IMR-90 (cell line): ENCODE measurements at regions not wholly inside any gene's neighbourhood (a gene's known extent, or its start where the extent isn't known, plus 50 kb on each side); places are given as distances from the start of the nearest gene placed in this dataset.

ENCODE experiments used
- ATAC-seq: fragments of 200-7000 bp; cut with Tn5 transposase; 2 replicates; pipeline ENCODE4 v1.9.1; 2020; ENCODE audit warnings: low read depth, mild to moderate bottlenecking, moderate library complexity
- BruUV-seq: library from RNA; stranded (reverse); fragments of 400-500 nt; replicated peaks from 2 replicates; lab custom pipeline; 2021; lab: Mats Ljungman, UMichigan
- CTCF ChIA-PET: fragments of 300-600 bp; formaldehyde crosslinking; extraction: SDS; loops from one replicate; lab custom pipeline; 2021; ENCODE audit warnings: antibody characterized with exemption; lab: Yijun Ruan, JAX
- POLR2A ChIA-PET: fragments of 300-600 bp; sonication (Branson Sonifier 250); formaldehyde crosslinking; loops from one replicate; lab custom pipeline; 2022; ENCODE audit warnings: antibody characterized with exemption; ENCODE audit not compliant: unreplicated experiment; lab: Charles Lee
- DNase-seq: peaks from one replicate; pipeline ENCODE4 v3.0.0; 2013
- H2AFZ ChIP-seq: replicated peaks from 2 replicates; pipeline ENCODE3; 2013; ENCODE audit warnings: low read length, mild to moderate bottlenecking; ENCODE audit not compliant: poor library complexity
- H2AK5ac ChIP-seq: 2 replicates; pipeline ENCODE4 v1.6.1; 2013; ENCODE audit warnings: low read depth, low read length, inconsistent platforms
- H2AK9ac ChIP-seq: replicated peaks from 2 replicates; pipeline ENCODE3; 2013; ENCODE audit warnings: mild to moderate bottlenecking, low read depth, low read length, moderate library complexity; ENCODE audit not compliant: poor library complexity
- H2BK120ac ChIP-seq: 2 replicates; pipeline ENCODE4 v1.6.1; 2013; ENCODE audit warnings: low read depth, low read length, inconsistent platforms
- H2BK15ac ChIP-seq: 3 replicates; pipeline ENCODE4 v1.6.1; 2013; ENCODE audit warnings: low read depth, low read length, inconsistent platforms
- H2BK20ac ChIP-seq: 2 replicates; pipeline ENCODE4 v1.6.1; 2013; ENCODE audit warnings: low read depth, mild to moderate bottlenecking, inconsistent platforms, low read length, moderate library complexity
- H2BK5ac ChIP-seq: 2 replicates; pipeline ENCODE4 v1.6.1; 2013; ENCODE audit warnings: mild to moderate bottlenecking, low read depth, low read length, inconsistent platforms; ENCODE audit not compliant: poor library complexity, severe bottlenecking
- H3K14ac ChIP-seq: replicated peaks from 2 replicates; pipeline ENCODE4 v1.6.1; 2013; ENCODE audit warnings: low read depth, low read length, inconsistent platforms
- H3K18ac ChIP-seq: 2 replicates; pipeline ENCODE4 v1.6.1; 2013; ENCODE audit warnings: low read depth, low read length, control low read depth
- H3K23ac ChIP-seq: 2 replicates; pipeline ENCODE4 v1.6.1; 2013; ENCODE audit warnings: low read depth, low read length, inconsistent platforms
- H3K27ac ChIP-seq: 2 replicates; pipeline ENCODE4 v1.5.1; 2013; ENCODE audit warnings: mild to moderate bottlenecking, control low read depth, low read length; ENCODE audit not compliant: insufficient read depth
- H3K27me3 ChIP-seq: 2 replicates; pipeline ENCODE4 v1.6.1; 2013; ENCODE audit warnings: low read length; ENCODE audit not compliant: control insufficient read depth, insufficient read depth
- H3K36me3 ChIP-seq: 2 replicates; pipeline ENCODE4 v1.6.1; 2013; ENCODE audit warnings: low read length, mixed read lengths; ENCODE audit not compliant: control insufficient read depth, insufficient read depth
- H3K4ac ChIP-seq: 2 replicates; pipeline ENCODE4 v1.6.1; 2013; ENCODE audit warnings: low read depth, low read length, inconsistent platforms
- H3K4me1 ChIP-seq: 2 replicates; pipeline ENCODE4 v1.6.1; 2013; ENCODE audit warnings: low read length, mixed read lengths; ENCODE audit not compliant: control insufficient read depth, insufficient read depth
- H3K4me2 ChIP-seq: 2 replicates; pipeline ENCODE4 v1.6.1; 2013; ENCODE audit warnings: low read depth, mild to moderate bottlenecking, control low read depth, low read length, moderate library complexity
- H3K4me3 ChIP-seq: 2 replicates; pipeline ENCODE4 v1.5.1; 2013; ENCODE audit warnings: low read depth, mild to moderate bottlenecking, control low read depth, low read length, moderate library complexity; ENCODE audit not compliant: insufficient read depth
- H3K56ac ChIP-seq: 2 replicates; pipeline ENCODE4 v1.6.1; 2013; ENCODE audit warnings: low read length, inconsistent platforms; ENCODE audit not compliant: insufficient read depth; ENCODE audit errors: extremely low read depth
- H3K79me1 ChIP-seq, 2 experiments: 2 replicates each; pipeline ENCODE4 v1.6.1; 2013; ENCODE audit warnings: low read length in 2 of 2, inconsistent platforms in 1 of 2, low read depth in 1 of 2
- H3K9ac ChIP-seq: 2 replicates; pipeline ENCODE4 v1.6.1; 2013; ENCODE audit warnings: low read depth, low read length, control low read depth
- H3K9me1 ChIP-seq: 2 replicates; pipeline ENCODE4 v1.6.1; 2013; ENCODE audit warnings: low read length, inconsistent platforms; ENCODE audit not compliant: insufficient read depth
- H3K9me3 ChIP-seq: 2 replicates; pipeline ENCODE4 v1.6.1; 2013; ENCODE audit warnings: low read length; ENCODE audit not compliant: control insufficient read depth, insufficient read depth
- H4K20me1 ChIP-seq: 2 replicates; pipeline ENCODE4 v1.6.1; 2013; ENCODE audit warnings: low read length, inconsistent platforms; ENCODE audit not compliant: insufficient read depth
- H4K5ac ChIP-seq: 2 replicates; pipeline ENCODE4 v1.6.1; 2013; ENCODE audit warnings: mild to moderate bottlenecking, low read depth, low read length, control low read depth
- H4K8ac ChIP-seq, 2 experiments: 2 replicates each; pipeline ENCODE4 v1.6.1; 2013; ENCODE audit warnings: low read depth in 2 of 2, low read length in 2 of 2, control low read depth in 1 of 2, inconsistent platforms in 1 of 2
- H4K91ac ChIP-seq: 2 replicates; pipeline ENCODE4 v1.6.1; 2013; ENCODE audit warnings: low read depth, low read length, inconsistent platforms; ENCODE audit not compliant: insufficient read depth
- BHLHE40 ChIP-seq: fragments of 150-350 bp; IDR thresholded peaks from 2 replicates; pipeline ENCODE4 v1.6.1; 2016; ENCODE audit warnings: mild to moderate bottlenecking, low read depth, low read length
- CEBPB ChIP-seq: IDR thresholded peaks from 2 replicates; pipeline ENCODE4 v1.6.1; 2012; ENCODE audit warnings: low read depth, low read length, improper control_type of control experiment
- CHD1 ChIP-seq: IDR thresholded peaks from 2 replicates; pipeline ENCODE4 v1.6.1; 2012; ENCODE audit warnings: low read depth, low read length, improper control_type of control experiment
- CTCF ChIP-seq: conservative IDR thresholded peaks from 2 replicates; pipeline ENCODE4 v1.5.1; 2012; ENCODE audit warnings: mild to moderate bottlenecking, low read depth, low read length, improper control_type of control experiment
- MXI1 ChIP-seq: IDR thresholded peaks from 2 replicates; pipeline ENCODE4 v1.6.1; 2012; ENCODE audit warnings: low read depth, mild to moderate bottlenecking, low read length, moderate library complexity, borderline replicate concordance
- NFE2L2 ChIP-seq: fragments of 150-350 bp; IDR thresholded peaks from 2 replicates; pipeline ENCODE4 v1.6.1; 2016; ENCODE audit warnings: low read depth, mild to moderate bottlenecking, low read length
- WGBS, 2 experiments: methylation state at CpG; one replicate each; pipeline versions ENCODE4 v1.1.5 to v1.1.7; 2013; ENCODE audit warnings: missing lambda C conversion rate in 2 of 2; ENCODE audit not compliant: insufficient read length in 1 of 2; ENCODE audit errors: extremely low coverage in 2 of 2; 5-methylcytosine and 5-hydroxymethylcytosine counted together
- dilution Hi-C: fragments of 300-500 bp; cut with HindIII; formaldehyde crosslinking; loops from one replicate; pipeline ENCODE4 v1.14.3; 2018; ENCODE audit warnings: low sequenced_read_pairs; ENCODE audit not compliant: unreplicated experiment
- in situ Hi-C: fragments of 300-500 bp; cut with MboI; formaldehyde crosslinking; loops from 3 replicates; pipeline ENCODE4 v1.14.3; 2019; ENCODE audit warnings: low sequenced_read_pairs, inconsistent platforms, mixed read lengths
- intact Hi-C: fragments of 100-400 bp; cut with micrococcal nuclease; formaldehyde crosslinking; loops from 2 replicates; pipeline ENCODE4 v1.10.0; 2022

GRCh38 chr3:34008191-34008590 lies 209.8 kb downstream of the PDCD6IP start:
- peak overlapping the region; percentile 58; the same call in 1 of the 2 replicates for H3K56ac ChIP-seq
- ATAC-seq (no peak), DNase-seq (peak; percentile 55)
- H2BK20ac ChIP-seq = peak overlapping the region; percentile 100
- in situ Hi-C loops = no loop called here
- H3K4me3 ChIP-seq = no peak overlapping the region
- no peaks in the 10 kb centered on the region for H3K27me3 ChIP-seq
- peak overlapping the region; percentile 97; the same call in 1 of the 2 replicates for H4K5ac ChIP-seq
- no peak overlapping the region for H3K27ac ChIP-seq
- H3K79me1 ChIP-seq = peaks cover 0 to 3% of the 10 kb centered on the region in 2 experiments; a peak in 1 of 4 replicates
- H3K4ac ChIP-seq = peak overlapping the region; percentile 96
- peak overlapping the region; percentile 98 for H4K91ac ChIP-seq
- H3K36me3 ChIP-seq = no peaks in the 10 kb centered on the region
- intact Hi-C loops = no loop called here
- H2BK5ac ChIP-seq = peak overlapping the region; percentile 94
- peak overlapping the region; percentile 81 for H2AK9ac ChIP-seq
- no peaks in the 10 kb centered on the region for H4K20me1 ChIP-seq
- peaks cover 36% of the 10 kb centered on the region for H3K9me1 ChIP-seq
- no peaks in the 10 kb centered on the region for H3K9me3 ChIP-seq
- H2AFZ ChIP-seq = peak overlapping the region; percentile 54
- dilution Hi-C loops = no loop called here
- ChIA-PET POLR2A (no interaction called here), CTCF (interaction anchor here (1.2 kb wide), 1 partner anchor 252 kb away, joined by 3 read pairs; no protein-coding TSS in a partner anchor)
- H2AK5ac ChIP-seq = peak overlapping the region; percentile 96
- no CpG with 5 or more reads among the region's 1 CpG for WGBS, 2 experiments
- H3K18ac ChIP-seq = peak overlapping the region; percentile 99
- H3K4me1 ChIP-seq = peaks cover 36% of the 10 kb centered on the region
- TF ChIP-seq BHLHE40 = no peak
- no peak for TF ChIP-seq CEBPB
- no peak for TF ChIP-seq NFE2L2
- no peak for TF ChIP-seq CTCF
- no peak for TF ChIP-seq MXI1
- no peak for TF ChIP-seq CHD1
- no peak overlapping the region for H3K9ac ChIP-seq
- no TSS peak for BruUV-seq
- H4K8ac ChIP-seq = peak overlapping the region; percentile 94 to 96
- H3K14ac ChIP-seq = peak overlapping the region; percentile 96
- H3K23ac ChIP-seq = peak overlapping the region; percentile 93
- peak overlapping the region; percentile 99 for H2BK120ac ChIP-seq
- peak overlapping the region; percentile 92 for H2BK15ac ChIP-seq
- H3K4me2 ChIP-seq = no peak overlapping the region
